HEK293 (cell line): ENCODE measurements at regions not wholly inside any gene's neighbourhood (a gene's known extent, or its start where the extent isn't known, plus 50 kb on each side); places are given as distances from the start of the nearest gene placed in this dataset.

ENCODE experiments used
- CTCF ChIA-PET: fragments of 350-600 bp; formaldehyde crosslinking; extraction: SDS; loops from one replicate; lab custom pipeline; 2021; ENCODE audit warnings: antibody characterized with exemption; lab: Yijun Ruan, JAX
- POLR2A ChIA-PET: fragments of 300-600 bp; formaldehyde crosslinking; extraction: SDS; loops from one replicate; lab custom pipeline; 2020; ENCODE audit warnings: antibody characterized with exemption, inconsistent platforms; lab: Yijun Ruan, JAX
- H3K27ac ChIP-seq: fragments of 200-500 bp; sonication (Bioruptor generic); 2 replicates; pipeline ENCODE4 v1.5.1; 2014; ENCODE audit warnings: low read depth, low read length, control low read depth, inconsistent platforms; ENCODE audit errors: extremely low read depth
- H3K36me3 ChIP-seq, 2 experiments: fragments of 200-500 bp in 1 of 2; sonication (Bioruptor generic) in 1 of 2; 1 replicate in 1 of 2; 2 replicates in 1 of 2; pipeline ENCODE4 v1.5.1; 2014 to 2017; ENCODE audit warnings: inconsistent platforms in 2 of 2, low read length in 2 of 2; ENCODE audit not compliant: control insufficient read depth in 2 of 2, insufficient read depth in 1 of 2
- H3K4me1 ChIP-seq: fragments of 200-500 bp; sonication (Bioruptor generic); 2 replicates; pipeline ENCODE4 v1.5.1; 2014; ENCODE audit warnings: mild to moderate bottlenecking, low read length, inconsistent platforms; ENCODE audit not compliant: control insufficient read depth, insufficient read depth
- H3K4me3 ChIP-seq: 2 replicates; pipeline ENCODE4 v1.5.1; 2011; ENCODE audit warnings: low read depth, mild to moderate bottlenecking, control low read depth, low read length, moderate library complexity
- H3K9me3 ChIP-seq: fragments of 200-500 bp; sonication (Bioruptor generic); 2 replicates; pipeline ENCODE4 v1.5.1; 2014; ENCODE audit warnings: low read depth, low read length, inconsistent platforms; ENCODE audit not compliant: control insufficient read depth, insufficient read depth
- BCL6B ChIP-seq: fragments of 450-650 bp; formaldehyde crosslinking; IDR thresholded peaks from 2 replicates; pipeline ENCODE4 v1.5.1; 2017; ENCODE audit warnings: missing biosample characterization, missing genetic modification characterization
- KLF9 ChIP-seq: fragments of 450-650 bp; formaldehyde crosslinking; IDR thresholded peaks from 2 replicates; pipeline ENCODE4 v1.5.1; 2016; ENCODE audit warnings: missing biosample characterization, missing genetic modification characterization, low read depth
- SP7 ChIP-seq: fragments of 450-650 bp; formaldehyde crosslinking; IDR thresholded peaks from 2 replicates; pipeline ENCODE4 v1.5.1; 2016; ENCODE audit warnings: missing biosample characterization, missing genetic modification characterization
- WT1 ChIP-seq: fragments of 450-650 bp; formaldehyde crosslinking; IDR thresholded peaks from 2 replicates; pipeline ENCODE4 v1.5.1; 2016; ENCODE audit warnings: missing biosample characterization, missing genetic modification characterization
- ZBTB11 ChIP-seq: fragments of 450-650 bp; formaldehyde crosslinking; conservative IDR thresholded peaks from 2 replicates; pipeline ENCODE4 v1.5.1; 2016; ENCODE audit warnings: low read depth, missing biosample characterization, missing genetic modification characterization
- ZBTB8A ChIP-seq: fragments of 450-650 bp; formaldehyde crosslinking; IDR thresholded peaks from 2 replicates; pipeline ENCODE4 v1.5.1; 2016; ENCODE audit warnings: missing biosample characterization, missing genetic modification characterization
- ZNF121 ChIP-seq: fragments of 450-650 bp; formaldehyde crosslinking; IDR thresholded peaks from 2 replicates; pipeline ENCODE4 v1.5.1; 2016; ENCODE audit warnings: missing biosample characterization, missing genetic modification characterization
- ZNF140 ChIP-seq: fragments of 450-650 bp; formaldehyde crosslinking; IDR thresholded peaks from 2 replicates; pipeline ENCODE4 v1.5.1; 2016; ENCODE audit warnings: missing biosample characterization, missing genetic modification characterization
- ZNF175 ChIP-seq: fragments of 450-650 bp; formaldehyde crosslinking; IDR thresholded peaks from 2 replicates; pipeline ENCODE4 v1.5.1; 2016; ENCODE audit warnings: missing biosample characterization, missing genetic modification characterization
- ZNF202 ChIP-seq: fragments of 450-650 bp; formaldehyde crosslinking; IDR thresholded peaks from 2 replicates; pipeline ENCODE4 v1.5.1; 2016; ENCODE audit warnings: missing biosample characterization, missing genetic modification characterization, borderline replicate concordance
- ZNF214 ChIP-seq: fragments of 450-650 bp; formaldehyde crosslinking; IDR thresholded peaks from 2 replicates; pipeline ENCODE4 v1.5.1; 2017; ENCODE audit warnings: missing biosample characterization, mild to moderate bottlenecking, missing genetic modification characterization, borderline replicate concordance
- ZNF266 ChIP-seq: fragments of 450-650 bp; formaldehyde crosslinking; IDR thresholded peaks from 2 replicates; pipeline ENCODE4 v1.5.1; 2016; ENCODE audit warnings: missing biosample characterization, missing genetic modification characterization, low read depth
- ZNF398 ChIP-seq: fragments of 450-650 bp; formaldehyde crosslinking; IDR thresholded peaks from 2 replicates; pipeline ENCODE4 v1.5.1; 2017; ENCODE audit warnings: missing biosample characterization, missing genetic modification characterization
- ZNF449 ChIP-seq: fragments of 450-650 bp; formaldehyde crosslinking; IDR thresholded peaks from 2 replicates; pipeline ENCODE4 v1.5.1; 2017; ENCODE audit warnings: missing biosample characterization, mild to moderate bottlenecking, missing genetic modification characterization, moderate library complexity
- ZNF548 ChIP-seq: fragments of 450-650 bp; formaldehyde crosslinking; IDR thresholded peaks from 2 replicates; pipeline ENCODE4 v1.5.1; 2016; ENCODE audit warnings: missing biosample characterization, missing genetic modification characterization
- ZNF610 ChIP-seq: fragments of 450-650 bp; formaldehyde crosslinking; IDR thresholded peaks from 2 replicates; pipeline ENCODE4 v1.5.1; 2016; ENCODE audit warnings: missing biosample characterization, missing genetic modification characterization, borderline replicate concordance
- ZNF639 ChIP-seq: fragments of 450-650 bp; formaldehyde crosslinking; IDR thresholded peaks from 2 replicates; pipeline ENCODE4 v1.5.1; 2016; ENCODE audit warnings: missing biosample characterization, missing genetic modification characterization
- ZNF692 ChIP-seq: fragments of 450-650 bp; formaldehyde crosslinking; IDR thresholded peaks from 2 replicates; pipeline ENCODE4 v1.5.1; 2016; ENCODE audit warnings: missing biosample characterization, missing genetic modification characterization
- ZNF776 ChIP-seq: fragments of 450-650 bp; formaldehyde crosslinking; IDR thresholded peaks from 2 replicates; pipeline ENCODE4 v1.5.0; 2017; ENCODE audit warnings: missing biosample characterization, missing genetic modification characterization, borderline replicate concordance
- ZSCAN5A ChIP-seq: fragments of 450-650 bp; formaldehyde crosslinking; IDR thresholded peaks from 2 replicates; pipeline ENCODE4 v1.5.1; 2016; ENCODE audit warnings: missing biosample characterization, missing genetic modification characterization

- CTCF ChIA-PET = interaction anchor here (0.7 kb wide), 1 partner anchor 10 kb away, joined by 3 read pairs; no protein-coding TSS in a partner anchor
Measured at GRCh38 chr2:160592401-160592800, 98.8 kb upstream of the RBMS1 start.

GRCh38 chr2:160592993-160593392 lies 99.4 kb upstream of the RBMS1 start:
- Histone ChIP-seq H3K4me1 (no peaks in the 10 kb centered on the region), H3K36me3 (no peaks in the 10 kb centered on the region), H3K4me3 (no peak overlapping the region), H3K27ac (no peak overlapping the region), H3K9me3 (no peaks in the 10 kb centered on the region; the same call in 1 of the 2 replicates)
- CTCF ChIA-PET = interaction anchor here (0.7 kb wide), 1 partner anchor 168 kb away, joined by 3 read pairs; no protein-coding TSS in a partner anchor
- POLR2A ChIA-PET = no interaction called here
- no peak for TF ChIP-seq ZNF398
- TF ChIP-seq ZNF266 = peak; percentile 45; the same call in 1 of the 2 replicates
- peak; percentile 69; the same call in 1 of the 2 replicates for TF ChIP-seq ZNF202 (tag by site-specific recombination)
- TF ChIP-seq ZBTB11 = peak; percentile 66

More at GRCh38 chr2:160592401-160592800, 98.8 kb upstream of the RBMS1 start:
- POLR2A ChIA-PET = no interaction called here
- H3K27ac ChIP-seq = no peak overlapping the region
- no peaks in the 10 kb centered on the region for H3K4me1 ChIP-seq
- no peaks in the 10 kb centered on the region; the same call in 1 of the 2 replicates for H3K9me3 ChIP-seq
- TF ChIP-seq ZNF776 (tag by site-specific recombination) = no peak
- no peak for TF ChIP-seq ZBTB8A (tag by site-specific recombination)
- TF ChIP-seq ZNF639 (tag by site-specific recombination) = no peak
- no peak for TF ChIP-seq WT1 (tag by site-specific recombination)
- TF ChIP-seq ZNF610 (tag by site-specific recombination) = no peak
- no peak for TF ChIP-seq ZNF140 (tag by site-specific recombination)
- no peak for TF ChIP-seq BCL6B
- TF ChIP-seq ZNF449 (tag by site-specific recombination) = no peak
- no peak for TF ChIP-seq ZNF121 (tag by site-specific recombination)
- TF ChIP-seq ZNF214 = no peak
- TF ChIP-seq ZNF692 (tag by site-specific recombination) = no peak
- TF ChIP-seq SP7 (tag by site-specific recombination) = no peak
- no peak for TF ChIP-seq ZNF548 (tag by site-specific recombination)
- no peak for TF ChIP-seq KLF9 (tag by site-specific recombination)
- TF ChIP-seq ZNF175 (tag by site-specific recombination) = no peak
- no peak for TF ChIP-seq ZSCAN5A (tag by site-specific recombination)
- no peak overlapping the region for H3K4me3 ChIP-seq
- H3K36me3 ChIP-seq = no peaks in the 10 kb centered on the region
